WTC11 (cell line): ENCODE measurements at regions not wholly inside any gene's neighbourhood (a gene's known extent, or its start where the extent isn't known, plus 50 kb on each side); places are given as distances from the start of the nearest gene placed in this dataset.
"Not testable (repeated sequence)": the region's sequence is repeated elsewhere in the genome, so short reads cannot be mapped to it uniquely, and the experiment has no call there.

Experiments used
- ATF1 ChIP-seq: sonication (generic); formaldehyde crosslinking; IDR thresholded peaks from 2 replicates; pipeline ENCODE4 v1.8.1; 2023; ENCODE audit warnings: mild to moderate bottlenecking, moderate library complexity, missing genetic modification reagents
- ETV6 ChIP-seq: sonication (generic); formaldehyde crosslinking; IDR thresholded peaks from 2 replicates; pipeline ENCODE4 v1.8.1; 2022; ENCODE audit warnings: mild to moderate bottlenecking, missing genetic modification reagents
- IRF2 ChIP-seq: sonication (generic); formaldehyde crosslinking; IDR thresholded peaks from 2 replicates; pipeline ENCODE4 v1.8.0; 2022; ENCODE audit warnings: low read depth, missing genetic modification reagents, borderline replicate concordance
- KAT7 ChIP-seq: sonication (generic); formaldehyde crosslinking; IDR thresholded peaks from 2 replicates; pipeline ENCODE4 v1.8.1; 2023; ENCODE audit warnings: missing genetic modification reagents, mild to moderate bottlenecking, borderline replicate concordance
- ZBTB21 ChIP-seq: sonication (generic); formaldehyde crosslinking; IDR thresholded peaks from 2 replicates; pipeline ENCODE4 v1.8.1; 2023; ENCODE audit warnings: mild to moderate bottlenecking, missing genetic modification reagents, borderline replicate concordance
- ZNF138 ChIP-seq: sonication (generic); formaldehyde crosslinking; conservative IDR thresholded peaks from 2 replicates; pipeline ENCODE4 v1.8.1; 2022; ENCODE audit warnings: mild to moderate bottlenecking, moderate library complexity, missing genetic modification reagents
- ZNF263 ChIP-seq: sonication (generic); formaldehyde crosslinking; IDR thresholded peaks from 2 replicates; pipeline ENCODE4 v1.8.1; 2022; ENCODE audit warnings: low read depth, mild to moderate bottlenecking, moderate library complexity, missing genetic modification reagents
- TF ChIP-seq, protein P1 (sequence below): fragments of 200-600 bp; IDR thresholded peaks from 2 replicates; pipeline ENCODE4 v1.8.0; 2022; ENCODE audit warnings: antibody characterized with exemption
- TF ChIP-seq, protein P2 (sequence below): sonication (generic); formaldehyde crosslinking; IDR thresholded peaks from 2 replicates; pipeline ENCODE4 v1.8.1; 2023; ENCODE audit warnings: mild to moderate bottlenecking, missing genetic modification reagents, moderate library complexity

DNA sequence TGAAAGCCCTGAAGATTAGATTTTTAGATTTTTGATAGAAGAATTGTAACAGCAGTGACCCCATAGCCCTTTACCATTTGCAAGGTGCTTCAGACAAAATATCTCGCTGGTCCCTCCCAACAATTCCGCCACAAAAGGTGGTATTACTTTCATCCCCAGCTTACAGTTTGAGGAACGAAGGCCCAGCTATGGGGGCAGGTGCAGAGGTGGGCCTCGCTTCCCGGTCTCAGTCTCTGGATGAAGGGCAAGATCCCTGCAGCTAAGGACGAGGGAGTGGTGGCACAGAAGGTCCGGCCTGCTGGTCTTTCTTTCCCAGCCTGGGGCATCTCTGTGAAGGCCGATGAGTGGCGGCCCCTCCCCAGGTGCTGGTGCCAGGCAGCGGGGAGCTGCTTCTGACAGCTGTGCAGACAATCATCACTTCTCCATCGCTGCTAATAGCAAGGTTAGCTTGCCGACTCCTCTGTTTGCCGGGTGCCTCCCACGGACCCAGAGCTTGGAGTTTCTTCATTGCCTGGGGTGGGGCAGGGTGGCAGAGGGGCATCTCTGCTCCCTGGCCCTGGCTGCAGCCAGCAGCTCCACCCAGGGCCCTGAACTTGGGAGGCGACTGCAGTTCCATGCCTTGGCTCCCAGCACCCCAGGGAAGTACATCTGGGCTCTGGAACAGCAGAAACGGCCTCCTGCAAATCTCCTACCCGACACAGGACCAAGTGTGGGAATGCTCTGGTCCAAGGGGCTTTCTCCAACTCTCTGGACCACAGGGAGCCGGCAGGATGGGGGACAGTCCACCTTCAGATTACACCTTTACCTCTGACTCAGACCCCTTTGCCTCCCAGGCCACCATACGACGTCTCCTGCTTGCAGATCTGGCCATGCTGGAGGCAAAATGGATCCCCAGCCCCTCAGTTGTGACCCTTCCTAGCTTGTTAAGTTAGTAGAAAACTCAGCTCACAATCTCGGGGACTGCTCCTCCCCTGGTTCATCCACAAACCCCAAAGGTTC is 170.5 kb downstream of the TRIM43 start:
- TF ChIP-seq, protein P1, sequence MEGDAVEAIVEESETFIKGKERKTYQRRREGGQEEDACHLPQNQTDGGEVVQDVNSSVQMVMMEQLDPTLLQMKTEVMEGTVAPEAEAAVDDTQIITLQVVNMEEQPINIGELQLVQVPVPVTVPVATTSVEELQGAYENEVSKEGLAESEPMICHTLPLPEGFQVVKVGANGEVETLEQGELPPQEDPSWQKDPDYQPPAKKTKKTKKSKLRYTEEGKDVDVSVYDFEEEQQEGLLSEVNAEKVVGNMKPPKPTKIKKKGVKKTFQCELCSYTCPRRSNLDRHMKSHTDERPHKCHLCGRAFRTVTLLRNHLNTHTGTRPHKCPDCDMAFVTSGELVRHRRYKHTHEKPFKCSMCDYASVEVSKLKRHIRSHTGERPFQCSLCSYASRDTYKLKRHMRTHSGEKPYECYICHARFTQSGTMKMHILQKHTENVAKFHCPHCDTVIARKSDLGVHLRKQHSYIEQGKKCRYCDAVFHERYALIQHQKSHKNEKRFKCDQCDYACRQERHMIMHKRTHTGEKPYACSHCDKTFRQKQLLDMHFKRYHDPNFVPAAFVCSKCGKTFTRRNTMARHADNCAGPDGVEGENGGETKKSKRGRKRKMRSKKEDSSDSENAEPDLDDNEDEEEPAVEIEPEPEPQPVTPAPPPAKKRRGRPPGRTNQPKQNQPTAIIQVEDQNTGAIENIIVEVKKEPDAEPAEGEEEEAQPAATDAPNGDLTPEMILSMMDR: not testable (repeated sequence)
- TF ChIP-seq ATF1 (CRISPR knock-in tag); KAT7 (CRISPR knock-in tag); ZNF263; ETV6; ZNF138 (CRISPR knock-in tag); IRF2 (CRISPR knock-in tag); ZBTB21 (CRISPR knock-in tag): not testable (repeated sequence)
- TF ChIP-seq, protein P2, sequence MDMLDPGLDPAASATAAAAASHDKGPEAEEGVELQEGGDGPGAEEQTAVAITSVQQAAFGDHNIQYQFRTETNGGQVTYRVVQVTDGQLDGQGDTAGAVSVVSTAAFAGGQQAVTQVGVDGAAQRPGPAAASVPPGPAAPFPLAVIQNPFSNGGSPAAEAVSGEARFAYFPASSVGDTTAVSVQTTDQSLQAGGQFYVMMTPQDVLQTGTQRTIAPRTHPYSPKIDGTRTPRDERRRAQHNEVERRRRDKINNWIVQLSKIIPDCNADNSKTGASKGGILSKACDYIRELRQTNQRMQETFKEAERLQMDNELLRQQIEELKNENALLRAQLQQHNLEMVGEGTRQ (CRISPR knock-in tag): not testable (repeated sequence)
